HEK293 (cell line): ENCODE measurements at regions not wholly inside any gene's neighbourhood (a gene's known extent, or its start where the extent isn't known, plus 50 kb on each side); places are given as distances from the start of the nearest gene placed in this dataset.

Source experiments
- CTCF ChIA-PET: fragments of 350-600 bp; formaldehyde crosslinking; extraction: SDS; loops from one replicate; lab custom pipeline; 2021; ENCODE audit warnings: antibody characterized with exemption; lab: Yijun Ruan, JAX
- POLR2A ChIA-PET: fragments of 300-600 bp; formaldehyde crosslinking; extraction: SDS; loops from one replicate; lab custom pipeline; 2020; ENCODE audit warnings: antibody characterized with exemption, inconsistent platforms; lab: Yijun Ruan, JAX
- H3K27ac ChIP-seq: fragments of 200-500 bp; sonication (Bioruptor generic); 2 replicates; pipeline ENCODE4 v1.5.1; 2014; ENCODE audit warnings: low read depth, low read length, control low read depth, inconsistent platforms; ENCODE audit errors: extremely low read depth
- H3K36me3 ChIP-seq, 2 experiments: fragments of 200-500 bp in 1 of 2; sonication (Bioruptor generic) in 1 of 2; 1 replicate in 1 of 2; 2 replicates in 1 of 2; pipeline ENCODE4 v1.5.1; 2014 to 2017; ENCODE audit warnings: inconsistent platforms in 2 of 2, low read length in 2 of 2; ENCODE audit not compliant: control insufficient read depth in 2 of 2, insufficient read depth in 1 of 2
- H3K4me1 ChIP-seq: fragments of 200-500 bp; sonication (Bioruptor generic); 2 replicates; pipeline ENCODE4 v1.5.1; 2014; ENCODE audit warnings: mild to moderate bottlenecking, low read length, inconsistent platforms; ENCODE audit not compliant: control insufficient read depth, insufficient read depth
- H3K4me3 ChIP-seq: 2 replicates; pipeline ENCODE4 v1.5.1; 2011; ENCODE audit warnings: low read depth, mild to moderate bottlenecking, control low read depth, low read length, moderate library complexity
- H3K9me3 ChIP-seq: fragments of 200-500 bp; sonication (Bioruptor generic); 2 replicates; pipeline ENCODE4 v1.5.1; 2014; ENCODE audit warnings: low read depth, low read length, inconsistent platforms; ENCODE audit not compliant: control insufficient read depth, insufficient read depth
- ELK4 ChIP-seq: IDR thresholded peaks from 2 replicates; pipeline ENCODE4 v1.6.1; 2011; ENCODE audit warnings: mild to moderate bottlenecking, low read depth, low read length, borderline replicate concordance
- GLIS1 ChIP-seq: fragments of 450-650 bp; formaldehyde crosslinking; IDR thresholded peaks from 2 replicates; pipeline ENCODE4 v1.5.1; 2016; ENCODE audit warnings: missing biosample characterization, missing genetic modification characterization
- HOXD13 ChIP-seq: sonication (generic); formaldehyde crosslinking; IDR thresholded peaks from 2 replicates; pipeline ENCODE4 v1.8.0; 2022; ENCODE audit warnings: missing genetic modification reagents, borderline replicate concordance
- PRDM4 ChIP-seq: fragments of 450-650 bp; formaldehyde crosslinking; IDR thresholded peaks from 2 replicates; pipeline ENCODE4 v1.5.1; 2017; ENCODE audit warnings: missing biosample characterization, missing genetic modification characterization
- PRDM6 ChIP-seq: fragments of 450-650 bp; formaldehyde crosslinking; IDR thresholded peaks from 2 replicates; pipeline ENCODE4 v1.5.1; 2017; ENCODE audit warnings: missing biosample characterization, missing genetic modification characterization
- YY2 ChIP-seq: fragments of 450-650 bp; formaldehyde crosslinking; IDR thresholded peaks from 2 replicates; pipeline ENCODE4 v1.5.1; 2016; ENCODE audit warnings: missing biosample characterization, missing genetic modification characterization
- ZBTB44 ChIP-seq: fragments of 450-650 bp; IDR thresholded peaks from 2 replicates; pipeline ENCODE4 v1.5.1; 2018; ENCODE audit warnings: missing biosample characterization, mild to moderate bottlenecking, missing genetic modification characterization
- ZFP3 ChIP-seq: fragments of 450-650 bp; formaldehyde crosslinking; IDR thresholded peaks from 2 replicates; pipeline ENCODE4 v1.5.1; 2016; ENCODE audit warnings: low read depth, missing biosample characterization, missing genetic modification characterization
- ZNF140 ChIP-seq: fragments of 450-650 bp; formaldehyde crosslinking; IDR thresholded peaks from 2 replicates; pipeline ENCODE4 v1.5.1; 2016; ENCODE audit warnings: missing biosample characterization, missing genetic modification characterization
- ZNF211 ChIP-seq: fragments of 450-650 bp; formaldehyde crosslinking; IDR thresholded peaks from 2 replicates; pipeline ENCODE4 v1.5.1; 2016; ENCODE audit warnings: low read depth, missing biosample characterization, missing genetic modification characterization
- ZNF311 ChIP-seq: fragments of 450-650 bp; formaldehyde crosslinking; IDR thresholded peaks from 2 replicates; pipeline ENCODE4 v1.5.1; 2017; ENCODE audit warnings: missing biosample characterization, missing genetic modification characterization, borderline replicate concordance
- ZNF518A ChIP-seq: fragments of 450-650 bp; formaldehyde crosslinking; conservative IDR thresholded peaks from 2 replicates; pipeline ENCODE4 v1.5.1; 2016; ENCODE audit warnings: low read depth, missing biosample characterization, missing genetic modification characterization
- ZNF560 ChIP-seq: fragments of 450-650 bp; formaldehyde crosslinking; IDR thresholded peaks from 2 replicates; pipeline ENCODE4 v1.5.1; 2017; ENCODE audit warnings: missing biosample characterization, missing genetic modification characterization, borderline replicate concordance
- ZNF561 ChIP-seq: fragments of 450-650 bp; IDR thresholded peaks from 2 replicates; pipeline ENCODE4 v1.5.1; 2018; ENCODE audit warnings: missing biosample characterization, missing genetic modification characterization, borderline replicate concordance
- ZNF677 ChIP-seq: fragments of 450-650 bp; IDR thresholded peaks from 2 replicates; pipeline ENCODE4 v1.5.0; 2018; ENCODE audit warnings: missing biosample characterization, mild to moderate bottlenecking, missing genetic modification characterization, moderate library complexity
- ZNF777 ChIP-seq: fragments of 450-650 bp; formaldehyde crosslinking; IDR thresholded peaks from 2 replicates; pipeline ENCODE4 v1.5.1; 2017; ENCODE audit warnings: missing biosample characterization, missing genetic modification characterization, borderline replicate concordance
- ZXDB ChIP-seq: fragments of 450-650 bp; formaldehyde crosslinking; IDR thresholded peaks from 2 replicates; pipeline ENCODE4 v1.5.1; 2016; ENCODE audit warnings: missing biosample characterization, missing genetic modification characterization

GRCh38 chr2:210768329-210768910 is 212.0 kb downstream of the CPS1 start (continued):
- TF ChIP-seq PRDM6 (tag by site-specific recombination) (no peak), ZNF311 (tag by site-specific recombination) (no peak), ZNF211 (no peak), ZFP3 (tag by site-specific recombination) (no peak), GLIS1 (tag by site-specific recombination) (no peak), ZNF561 (tag by site-specific recombination) (no peak), ZXDB (tag by site-specific recombination) (no peak)

GRCh38 chr2:210776756-210777155 is 220.4 kb downstream of the CPS1 start:
- POLR2A ChIA-PET: no interaction called here
- TF ChIP-seq PRDM4: no peak
- TF ChIP-seq ZNF140 (tag by site-specific recombination): no peak
- no peak for TF ChIP-seq ZNF677
- no peak for TF ChIP-seq ZNF560 (tag by site-specific recombination)
- TF ChIP-seq ZBTB44 (tag by site-specific recombination): no peak
- TF ChIP-seq ELK4: no peak
- no peak for TF ChIP-seq HOXD13 (CRISPR knock-in tag)
- no peak for TF ChIP-seq ZNF518A
- TF ChIP-seq YY2 (tag by site-specific recombination): no peak
- no peak for TF ChIP-seq ZNF777 (tag by site-specific recombination)
- CTCF ChIA-PET: interaction anchor here (1.0 kb wide), 1 partner anchor 259 kb away, joined by 3 read pairs; no protein-coding TSS in a partner anchor

More at GRCh38 chr2:210776756-210777155, 220.4 kb downstream of the CPS1 start:
- Histone ChIP-seq H3K27ac (no peak overlapping the region), H3K36me3 (no peaks in the 10 kb centered on the region), H3K4me3 (no peak overlapping the region), H3K9me3 (no peaks in the 10 kb centered on the region), H3K4me1 (no peaks in the 10 kb centered on the region)
